Naive B cell (primary cell): ENCODE measurements at regions not wholly inside any gene's neighbourhood (a gene's known extent, or its start where the extent isn't known, plus 50 kb on each side); places are given as distances from the start of the nearest gene placed in this dataset.

Source experiments
- ATAC-seq, 2 donors: fragments of 150-1000 bp; cut with Tn5 transposase; 2 replicates each; pipeline ENCODE4 v1.10.0; 2021; ENCODE audit warnings: low read depth in 2 of 2, mild to moderate bottlenecking in 2 of 2, moderate library complexity in 2 of 2
- DNase-seq: peaks from one replicate; pipeline ENCODE4 v3.0.0; 2022
- H3K27ac Mint-ChIP-seq, 6 donors: one replicate each; pipeline ENCODE4 v1.8.0; 2020 to 2022; ENCODE audit warnings: mild to moderate bottlenecking in 6 of 6, mixed read lengths in 6 of 6, moderate library complexity in 5 of 6, inconsistent platforms in 2 of 6
- H3K27me3 Mint-ChIP-seq, 3 donors: one replicate each; pipeline ENCODE4 v1.8.0; 2021 to 2022; ENCODE audit warnings: mixed read lengths in 3 of 3, mild to moderate bottlenecking in 1 of 3
- H3K36me3 Mint-ChIP-seq, 2 donors: one replicate each; pipeline ENCODE4 v1.8.0; 2020 to 2022; ENCODE audit warnings: mixed read lengths in 2 of 2, inconsistent platforms in 1 of 2, mild to moderate bottlenecking in 1 of 2
- H3K4me1 Mint-ChIP-seq, 3 donors: one replicate each; pipeline ENCODE4 v1.8.0; 2020 to 2022; ENCODE audit warnings: mixed read lengths in 3 of 3, inconsistent platforms in 1 of 3, mild to moderate bottlenecking in 1 of 3, moderate library complexity in 1 of 3
- H3K4me3 Mint-ChIP-seq, 8 donors: one replicate each; pipeline ENCODE4 v1.8.0; 2020 to 2022; ENCODE audit warnings: mild to moderate bottlenecking in 8 of 8, mixed read lengths in 8 of 8, moderate library complexity in 8 of 8, inconsistent platforms in 2 of 8
- H3K9me3 Mint-ChIP-seq, 7 donors: one replicate each; pipeline ENCODE4 v1.8.0; 2020 to 2022; ENCODE audit warnings: mixed read lengths in 7 of 7, mild to moderate bottlenecking in 5 of 7, inconsistent platforms in 2 of 7, moderate library complexity in 1 of 7

DNA sequence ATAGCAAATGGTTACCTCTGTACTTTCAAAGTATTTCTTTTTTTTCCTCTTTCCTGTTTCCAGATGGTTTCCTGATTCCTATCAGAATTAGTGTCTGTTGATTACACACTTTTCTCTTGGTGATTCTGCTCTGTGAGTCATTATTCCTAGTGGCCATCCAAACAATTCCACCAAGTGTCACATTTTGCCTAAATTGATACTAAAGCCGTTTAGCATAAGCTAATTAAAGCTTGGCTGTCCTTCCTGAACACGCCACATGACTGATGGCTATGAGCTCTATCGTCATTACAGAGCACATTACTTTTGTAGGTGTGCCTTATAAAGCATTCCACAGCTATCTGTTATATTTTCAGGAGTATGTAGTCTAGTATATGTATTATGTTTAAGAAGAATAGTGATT is 671.2 kb downstream of the CDH8 start:
- Mint-ChIP-seq H3K4me3 (no peak overlapping the region), H3K27me3 (no peaks in the 10 kb centered on the region), H3K36me3 (no peaks in the 10 kb centered on the region), H3K4me1 (peaks cover 0 to 1% (median 0%) of the 10 kb centered on the region in 3 donors), H3K27ac (no peak overlapping the region), H3K9me3 (peaks cover 0 to 3% (median 0%) of the 10 kb centered on the region in 7 donors)
- ATAC-seq, result no peak
- DNase-seq, result no peak

DNA sequence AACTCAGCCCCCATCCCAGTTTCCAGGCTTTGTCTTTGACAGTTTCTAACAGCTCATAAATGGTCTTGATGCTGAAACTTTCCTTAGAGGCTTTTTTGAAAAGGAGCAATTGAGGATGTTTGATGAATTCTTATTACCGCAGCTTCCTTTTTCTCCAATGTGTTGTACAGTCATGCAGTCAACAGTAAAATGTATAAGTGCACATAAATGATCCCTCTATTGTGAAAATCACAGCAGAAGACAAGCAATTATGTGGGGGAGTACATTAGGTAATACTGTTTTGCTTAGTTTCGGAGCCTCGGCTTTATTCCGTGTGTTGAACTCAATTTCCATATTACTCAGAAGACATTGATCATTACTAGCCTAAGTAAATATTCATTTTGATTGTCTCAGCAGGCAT is 673.7 kb downstream of the CDH8 start:
- ATAC-seq (no peak), DNase-seq (no peak)
- H3K36me3 Mint-ChIP-seq, result no peaks in the 10 kb centered on the region
- H3K27me3 Mint-ChIP-seq, result no peaks in the 10 kb centered on the region
- no peak overlapping the region for H3K4me3 Mint-ChIP-seq
- H3K4me1 Mint-ChIP-seq, result peaks cover 0 to 1% (median 0%) of the 10 kb centered on the region in 3 donors
- peaks cover 0 to 4% (median 0%) of the 10 kb centered on the region in 7 donors for H3K9me3 Mint-ChIP-seq
- no peak overlapping the region for H3K27ac Mint-ChIP-seq

DNA sequence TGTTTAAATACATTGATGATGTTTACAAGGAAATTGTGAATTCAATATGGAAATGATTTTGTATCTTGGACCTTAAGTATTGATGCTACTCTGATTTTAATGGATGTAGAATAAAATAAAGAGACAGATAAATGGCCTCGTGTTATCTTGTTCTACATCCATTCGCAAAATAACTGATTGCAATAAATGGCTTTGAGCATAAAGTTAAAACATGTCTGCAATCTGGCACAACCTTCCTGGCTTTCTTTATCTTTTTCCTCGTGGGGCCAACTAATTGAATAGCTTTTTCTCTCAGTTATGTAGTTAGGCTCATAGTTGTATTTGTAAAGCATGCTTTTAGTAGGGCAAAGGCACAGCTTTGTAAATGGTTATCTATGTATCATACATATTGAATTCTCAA is 691.4 kb downstream of the CDH8 start:
- H3K4me3 Mint-ChIP-seq, result no peak overlapping the region
- H3K36me3 Mint-ChIP-seq, result no peaks in the 10 kb centered on the region
- DNase-seq (no peak), ATAC-seq (no peak)
- H3K27me3 Mint-ChIP-seq, result no peaks in the 10 kb centered on the region
- H3K27ac Mint-ChIP-seq, result no peak overlapping the region
- H3K4me1 Mint-ChIP-seq, result no peaks in the 10 kb centered on the region
- H3K9me3 Mint-ChIP-seq, result peaks cover 0 to 4% (median 0%) of the 10 kb centered on the region in 7 donors

DNA sequence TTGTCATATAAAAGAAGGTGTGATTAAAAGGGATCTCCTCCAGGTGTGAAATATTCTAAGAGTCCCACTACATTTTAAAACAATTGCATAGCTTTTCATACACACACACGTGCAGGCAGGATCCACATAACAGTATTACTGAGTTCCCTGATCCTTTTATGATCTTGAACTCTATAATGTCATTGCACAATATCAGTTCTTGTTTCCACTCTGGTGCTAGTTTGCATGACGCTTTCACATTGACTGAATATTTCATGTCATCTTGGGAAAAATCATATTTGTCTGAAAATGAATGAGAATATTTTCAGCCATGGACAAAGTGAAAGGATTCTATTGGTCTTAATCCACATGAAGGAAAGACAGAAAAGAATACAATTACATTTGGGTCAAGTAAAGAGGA is 703.8 kb downstream of the CDH8 start:
- H3K27me3 Mint-ChIP-seq, result no peaks in the 10 kb centered on the region
- no peak for ATAC-seq
- H3K4me3 Mint-ChIP-seq, result no peak overlapping the region
- H3K27ac Mint-ChIP-seq, result no peak overlapping the region
- peaks cover 0 to 4% (median 0%) of the 10 kb centered on the region in 7 donors for H3K9me3 Mint-ChIP-seq
- H3K36me3 Mint-ChIP-seq, result no peaks in the 10 kb centered on the region
- no peaks in the 10 kb centered on the region for H3K4me1 Mint-ChIP-seq
- no peak for DNase-seq

DNA sequence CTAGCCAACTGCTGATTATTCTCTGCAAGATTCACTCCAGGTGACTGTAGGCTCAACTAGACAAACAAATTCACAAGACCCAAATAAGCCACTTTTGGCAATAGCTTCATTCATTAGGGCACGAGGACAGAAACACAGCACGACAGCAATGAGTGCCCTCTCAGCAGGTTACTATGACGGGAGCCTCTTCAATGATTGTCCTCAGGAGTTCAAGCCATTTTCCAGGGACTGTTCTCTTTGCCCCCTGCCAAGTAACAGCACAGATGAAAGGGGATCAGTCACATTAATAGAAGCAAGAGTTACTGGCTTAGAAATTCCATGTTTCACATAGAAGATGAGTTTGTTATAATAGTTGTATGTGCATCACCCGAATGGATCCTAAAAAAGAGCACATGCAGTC is 712.2 kb downstream of the CDH8 start:
- Mint-ChIP-seq H3K4me3 (no peak overlapping the region), H3K4me1 (no peaks in the 10 kb centered on the region), H3K36me3 (no peaks in the 10 kb centered on the region), H3K9me3 (peaks cover 0 to 9% (median 4%) of the 10 kb centered on the region in 7 donors), H3K27me3 (no peaks in the 10 kb centered on the region), H3K27ac (no peak overlapping the region)
- DNase-seq (no peak), ATAC-seq (no peak)

DNA sequence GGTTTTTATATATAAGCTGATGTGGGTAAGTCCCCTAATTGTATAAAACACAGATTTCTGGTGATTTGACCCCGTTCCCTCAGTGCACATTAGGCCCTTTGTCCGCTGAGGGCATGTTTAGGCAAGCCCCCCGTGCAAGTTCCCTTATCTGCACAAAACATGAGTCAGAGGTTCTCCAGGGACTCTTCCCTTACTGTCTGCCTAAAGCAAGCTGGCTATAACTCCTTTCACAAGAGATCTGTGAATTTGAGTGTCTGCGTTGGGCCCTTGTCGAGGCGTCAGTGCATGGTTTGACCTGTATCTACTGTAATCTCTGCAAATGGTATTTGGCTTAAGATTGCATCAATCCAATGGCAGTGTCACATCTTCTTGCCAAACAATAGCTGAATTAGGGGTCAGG is 712.8 kb downstream of the CDH8 start:
- no peak overlapping the region for H3K4me3 Mint-ChIP-seq
- no peaks in the 10 kb centered on the region for H3K27me3 Mint-ChIP-seq
- ATAC-seq, result no peak
- no peaks in the 10 kb centered on the region for H3K36me3 Mint-ChIP-seq
- H3K9me3 Mint-ChIP-seq, result peaks cover 0 to 9% (median 5%) of the 10 kb centered on the region in 7 donors
- H3K4me1 Mint-ChIP-seq, result no peaks in the 10 kb centered on the region
- DNase-seq, result no peak
- no peak overlapping the region for H3K27ac Mint-ChIP-seq

DNA sequence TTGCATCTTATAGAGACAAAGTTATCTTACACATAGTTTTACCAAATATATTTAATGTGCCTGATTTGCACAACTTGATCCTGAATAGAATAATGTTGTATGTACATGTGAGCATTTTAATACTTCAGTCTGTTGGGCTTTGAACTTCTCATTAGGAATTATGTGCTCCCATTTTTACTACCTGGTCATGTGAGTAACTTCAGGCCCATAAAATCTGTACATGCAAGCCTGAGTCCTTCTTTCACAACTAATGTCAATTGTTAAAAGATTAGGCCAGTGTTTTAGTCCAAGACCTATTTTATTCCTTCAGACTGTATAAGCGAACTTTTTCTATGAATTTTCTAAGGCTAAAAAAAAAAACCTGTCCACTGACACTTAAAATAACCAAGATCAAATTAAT is 715.4 kb downstream of the CDH8 start:
- Mint-ChIP-seq H3K27me3 (no peaks in the 10 kb centered on the region), H3K9me3 (peaks cover 0 to 12% (median 4%) of the 10 kb centered on the region in 7 donors), H3K36me3 (no peaks in the 10 kb centered on the region), H3K27ac (no peak overlapping the region), H3K4me1 (no peaks in the 10 kb centered on the region), H3K4me3 (no peak overlapping the region)
- DNase-seq (no peak), ATAC-seq (no peak)

DNA sequence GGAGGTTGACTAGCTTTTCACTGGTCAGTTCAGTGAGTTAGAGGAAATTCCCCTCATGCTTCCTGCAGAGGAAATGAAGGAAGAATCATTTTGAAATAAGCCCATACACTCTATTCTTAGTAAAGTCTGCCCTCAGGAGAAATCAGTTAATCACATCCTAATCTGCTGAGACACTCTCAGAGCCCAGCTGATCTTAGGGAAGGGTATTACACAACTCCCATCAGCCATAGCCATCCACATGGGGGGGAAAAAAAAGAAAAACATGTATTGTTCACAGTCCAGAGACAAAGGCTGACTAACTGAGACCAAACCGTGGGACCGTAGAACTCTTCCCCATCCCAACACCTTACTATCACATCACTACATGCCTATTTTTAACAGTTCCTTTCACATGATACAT is 722.3 kb downstream of the CDH8 start:
- DNase-seq (no peak), ATAC-seq (no peak)
- Mint-ChIP-seq H3K4me3 (no peak overlapping the region), H3K27me3 (no peaks in the 10 kb centered on the region), H3K9me3 (peaks cover 3 to 18% (median 11%) of the 10 kb centered on the region in 7 donors), H3K4me1 (no peaks in the 10 kb centered on the region), H3K36me3 (peaks cover 0 to 4% of the 10 kb centered on the region in 2 donors), H3K27ac (no peak overlapping the region)

DNA sequence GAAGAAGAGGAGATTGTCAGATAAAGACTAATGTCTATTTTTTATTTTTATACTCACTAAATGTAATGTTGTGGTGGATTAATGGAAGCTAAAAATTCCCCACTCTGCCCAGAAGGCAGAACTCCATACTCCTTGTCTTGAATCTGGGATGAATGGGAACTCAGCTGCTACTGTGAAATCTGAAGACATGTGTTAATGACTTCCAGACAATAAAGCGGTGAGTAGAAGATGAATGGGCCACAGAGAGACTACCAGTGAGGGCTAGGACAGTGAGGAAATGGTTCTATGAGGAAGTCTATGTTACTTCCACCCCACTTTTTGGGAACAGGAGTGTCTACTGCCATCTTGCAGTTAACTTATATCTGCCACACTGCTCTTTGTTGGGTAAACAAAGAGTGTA is 726.9 kb downstream of the CDH8 start:
- H3K9me3 Mint-ChIP-seq, result peaks cover 2 to 14% (median 6%) of the 10 kb centered on the region in 7 donors
- no peak for ATAC-seq
- H3K36me3 Mint-ChIP-seq, result peaks cover 0 to 4% of the 10 kb centered on the region in 2 donors
- no peaks in the 10 kb centered on the region for H3K4me1 Mint-ChIP-seq
- H3K4me3 Mint-ChIP-seq, result no peak overlapping the region
- no peak overlapping the region for H3K27ac Mint-ChIP-seq
- DNase-seq, result no peak
- H3K27me3 Mint-ChIP-seq, result no peaks in the 10 kb centered on the region

DNA sequence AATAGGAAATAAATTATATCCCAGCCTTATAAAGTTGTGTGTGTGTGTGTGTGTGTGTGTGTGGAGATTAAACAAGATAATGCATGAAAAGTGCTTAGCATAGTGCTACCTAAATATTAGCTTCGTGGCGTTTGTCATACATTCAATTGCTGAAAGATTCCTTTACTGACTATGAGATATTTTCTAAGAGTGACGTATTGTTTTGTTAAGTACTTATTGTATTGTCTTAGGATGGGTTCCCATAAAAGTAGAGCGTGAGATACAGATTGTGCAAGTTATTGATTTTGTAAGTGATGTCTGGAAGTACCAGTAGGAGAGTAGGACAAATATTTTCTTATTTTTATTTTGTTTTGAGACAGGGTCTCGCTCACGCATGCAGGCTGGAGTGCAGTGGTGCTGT is 730.0 kb downstream of the CDH8 start:
- Mint-ChIP-seq H3K4me3 (no peak overlapping the region), H3K27ac (no peak overlapping the region), H3K4me1 (no peaks in the 10 kb centered on the region), H3K36me3 (peaks cover 0 to 4% of the 10 kb centered on the region in 2 donors), H3K27me3 (no peaks in the 10 kb centered on the region), H3K9me3 (peaks cover 0 to 11% (median 3%) of the 10 kb centered on the region in 7 donors)
- ATAC-seq, result no peak
- no peak for DNase-seq

DNA sequence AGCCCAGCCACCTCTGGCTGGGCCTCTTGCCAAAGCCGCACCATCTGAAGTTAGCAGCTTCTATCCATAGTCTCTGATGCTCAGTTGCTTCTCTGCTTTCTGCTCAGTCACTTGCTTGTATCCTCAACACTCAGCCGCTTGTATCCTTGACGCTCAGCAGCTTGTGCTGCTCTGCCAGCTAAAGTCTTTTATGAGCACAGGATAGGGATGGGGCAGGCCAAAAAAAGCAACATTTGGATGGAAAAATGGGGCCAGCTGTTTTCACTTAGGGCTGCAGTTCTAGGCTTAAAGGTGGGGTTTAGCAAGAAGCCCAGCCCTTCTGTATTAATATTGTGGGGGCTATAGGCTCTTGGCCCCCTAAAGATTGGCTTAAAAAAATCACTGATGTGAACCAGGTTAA is 739.4 kb downstream of the CDH8 start:
- Mint-ChIP-seq H3K4me1 (no peaks in the 10 kb centered on the region), H3K9me3 (peaks cover 0 to 2% (median 0%) of the 10 kb centered on the region in 7 donors), H3K36me3 (no peaks in the 10 kb centered on the region), H3K27ac (no peak overlapping the region), H3K27me3 (no peaks in the 10 kb centered on the region), H3K4me3 (no peak overlapping the region)
- DNase-seq (no peak), ATAC-seq (no peak)

DNA sequence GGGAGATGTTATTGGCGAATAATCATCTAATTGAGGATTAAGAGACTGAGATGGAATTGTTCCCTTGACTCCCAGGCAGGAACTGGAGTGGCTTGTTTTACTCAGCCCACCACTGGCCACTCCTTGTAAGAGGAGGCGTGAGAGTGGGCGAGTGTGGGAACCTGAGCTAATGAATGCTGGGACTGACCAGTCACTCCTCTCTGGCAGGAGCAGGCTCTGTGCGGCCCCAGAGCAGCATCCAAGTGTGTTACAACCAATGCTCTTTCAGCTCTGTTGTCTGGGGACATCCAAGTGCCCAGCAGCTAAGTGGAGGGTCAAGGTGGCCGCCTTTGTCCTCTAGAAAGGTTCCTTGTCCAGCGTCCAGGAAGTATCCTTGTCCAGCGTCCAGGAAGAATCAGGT is 739.9 kb downstream of the CDH8 start:
- no peak for ATAC-seq
- H3K36me3 Mint-ChIP-seq, result no peaks in the 10 kb centered on the region
- H3K4me1 Mint-ChIP-seq, result no peaks in the 10 kb centered on the region

DNA sequence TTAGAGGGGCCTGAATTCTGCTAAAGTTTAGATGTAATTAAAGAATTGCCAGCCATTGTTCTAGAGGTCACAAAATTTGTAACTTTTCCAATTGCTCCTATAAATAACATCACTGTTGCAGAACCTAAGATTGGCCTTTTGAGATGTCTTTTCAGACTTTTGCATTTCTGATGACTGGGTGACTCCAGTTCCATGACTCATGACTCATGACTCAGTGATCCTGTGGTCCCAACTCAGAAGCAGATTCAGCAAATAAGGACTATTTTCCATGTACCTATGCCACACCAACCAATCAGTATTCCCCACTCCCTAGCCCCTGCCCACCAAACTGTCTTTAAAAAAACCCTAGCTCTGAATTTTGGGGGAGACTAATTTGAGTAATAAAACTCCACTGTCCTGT is 740.9 kb downstream of the CDH8 start:
- Mint-ChIP-seq H3K9me3 (peaks cover 0 to 2% (median 0%) of the 10 kb centered on the region in 7 donors), H3K27me3 (no peaks in the 10 kb centered on the region), H3K4me3 (no peak overlapping the region), H3K27ac (no peak overlapping the region), H3K4me1 (no peaks in the 10 kb centered on the region), H3K36me3 (no peaks in the 10 kb centered on the region)
- DNase-seq, result no peak
- no peak for ATAC-seq

More for the DNA sequence above, 739.9 kb downstream of the CDH8 start:
- peaks cover 0 to 2% (median 0%) of the 10 kb centered on the region in 7 donors for H3K9me3 Mint-ChIP-seq
- no peak for DNase-seq
- no peak overlapping the region for H3K27ac Mint-ChIP-seq
- no peak overlapping the region for H3K4me3 Mint-ChIP-seq
- H3K27me3 Mint-ChIP-seq, result no peaks in the 10 kb centered on the region

DNA sequence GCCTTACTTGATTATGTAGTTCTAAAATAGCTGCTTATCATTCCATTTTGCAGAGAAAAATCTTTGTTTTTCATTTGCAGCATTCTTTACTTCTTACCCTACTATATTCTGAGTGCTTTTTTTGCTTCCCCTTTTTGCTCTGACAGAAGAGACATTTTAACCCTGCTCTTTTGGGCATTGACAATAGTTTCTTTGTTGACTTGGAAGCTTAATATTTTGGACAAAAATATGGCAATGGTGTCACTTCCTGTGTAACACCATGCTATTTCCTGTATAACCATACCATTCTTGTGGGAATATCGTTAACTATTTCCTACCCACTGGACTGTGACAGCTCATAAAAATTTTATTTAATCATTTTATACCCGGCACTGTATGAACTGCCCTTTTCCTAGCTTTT is 747.1 kb downstream of the CDH8 start:
- Mint-ChIP-seq H3K36me3 (no peaks in the 10 kb centered on the region), H3K27me3 (no peaks in the 10 kb centered on the region), H3K27ac (no peak overlapping the region), H3K9me3 (peaks cover 0 to 4% (median 0%) of the 10 kb centered on the region in 7 donors), H3K4me1 (no peaks in the 10 kb centered on the region), H3K4me3 (no peak overlapping the region)
- no peak for DNase-seq
- no peak for ATAC-seq

DNA sequence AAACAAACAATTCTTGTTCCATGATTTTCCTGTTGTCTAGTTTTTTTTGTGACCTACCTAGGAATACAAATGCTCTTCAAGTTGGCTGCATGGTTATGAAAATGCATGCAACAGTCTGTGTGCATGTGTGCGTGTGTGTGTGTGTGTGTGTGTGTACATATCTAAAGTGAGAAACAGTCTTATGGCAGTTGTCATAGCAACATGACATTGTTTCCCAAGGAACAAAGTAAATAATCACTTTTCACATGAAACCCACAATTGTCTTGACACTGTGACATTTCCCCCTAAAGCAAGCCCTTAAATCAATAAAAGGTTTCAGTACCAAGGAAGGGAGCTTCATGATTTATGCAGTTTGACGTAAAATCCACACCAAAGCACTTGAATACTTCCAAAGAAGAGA is 758.4 kb downstream of the CDH8 start:
- Mint-ChIP-seq H3K27me3 (no peaks in the 10 kb centered on the region), H3K9me3 (peaks cover 0 to 16% (median 4%) of the 10 kb centered on the region in 7 donors), H3K4me1 (no peaks in the 10 kb centered on the region), H3K27ac (no peak overlapping the region), H3K4me3 (no peak overlapping the region), H3K36me3 (no peaks in the 10 kb centered on the region)
- DNase-seq, result no peak
- no peak for ATAC-seq
